ENCODE measurements at regions not wholly inside any gene's neighbourhood (a gene's known extent, or its start where the extent isn't known, plus 50 kb on each side); places are given as distances from the start of the nearest gene placed in this dataset.

GRCh38 chr3:55343486-55344357, 143.4 kb downstream of the WNT5A start:
- DNase-seq (ENCODE audit: low read depth), result no peak
- no peak overlapping the region for H3K4me3 ChIP-seq (ENCODE audit: low read depth, low read length)
- TF ChIP-seq CTCF (IDR thresholded peaks at IDR 0.05; ENCODE audit: low read depth, low read length, missing control alignments), result no peak

- no peak overlapping the region for H3K4me3 ChIP-seq (ENCODE audit: low read depth, low read length)
- no peak for TF ChIP-seq CTCF (IDR thresholded peaks at IDR 0.05; ENCODE audit: low read depth, low read length, missing control alignments)
- DNase-seq (ENCODE audit: low read depth), result no peak
These were observed 145.5 kb downstream of the WNT5A start for GRCh38 chr3:55341502-55342031.

DNA sequence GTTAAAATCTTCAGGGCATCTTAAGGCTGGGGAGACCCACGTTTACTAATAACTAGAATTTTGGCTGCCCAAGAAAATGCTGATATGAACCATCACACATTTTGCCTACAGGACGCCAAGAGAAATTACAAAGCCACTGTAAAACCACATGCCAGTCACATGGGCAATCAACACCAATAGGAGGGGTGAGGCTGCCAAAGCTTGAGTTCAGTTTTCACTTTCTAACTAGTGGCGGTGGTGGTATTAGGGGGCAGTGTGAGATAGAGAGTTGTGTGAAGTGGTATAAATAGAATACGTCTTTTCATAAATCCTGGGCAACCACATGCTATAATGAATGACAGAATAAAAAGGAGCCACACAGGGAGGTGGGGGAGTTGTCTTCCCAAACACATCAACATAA, 147.3 kb downstream of the WNT5A start:
- no peak for DNase-seq (ENCODE audit: low read depth)
- H3K4me3 ChIP-seq (ENCODE audit: low read depth, low read length), result no peak overlapping the region
- no peak for TF ChIP-seq CTCF (IDR thresholded peaks at IDR 0.05; ENCODE audit: low read depth, low read length, missing control alignments)

- H3K4me3 ChIP-seq (ENCODE audit: low read depth, low read length), result no peak overlapping the region
- TF ChIP-seq CTCF (IDR thresholded peaks at IDR 0.05; ENCODE audit: low read depth, low read length, missing control alignments), result no peak
- no peak for DNase-seq (ENCODE audit: low read depth)
These were observed 147.7 kb downstream of the WNT5A start for GRCh38 chr3:55339390-55339789.

GRCh38 chr3:55337641-55338180, 149.4 kb downstream of the WNT5A start:
- no peak overlapping the region for H3K4me3 ChIP-seq (ENCODE audit: low read depth, low read length)
- no peak for TF ChIP-seq CTCF (IDR thresholded peaks at IDR 0.05; ENCODE audit: low read depth, low read length, missing control alignments)
- DNase-seq (ENCODE audit: low read depth), result no peak

DNA sequence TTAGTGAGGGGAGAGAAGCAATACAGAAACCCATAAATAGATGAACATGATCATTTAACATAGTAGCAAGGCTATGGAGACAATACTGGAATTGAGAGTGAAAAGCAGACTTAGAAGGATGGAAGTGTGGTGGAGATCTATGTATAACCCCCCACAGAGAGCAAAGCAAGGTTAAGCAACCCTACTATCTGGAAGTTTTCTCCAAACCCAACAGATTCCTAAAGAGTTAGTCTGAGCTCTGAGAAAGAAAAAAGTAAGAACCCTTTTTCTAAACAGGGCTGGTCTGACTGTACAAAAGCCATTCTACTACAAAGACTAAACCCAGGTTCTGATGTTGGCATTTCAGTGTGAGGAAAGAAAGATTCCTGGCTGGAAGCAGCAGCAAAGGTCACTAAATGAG, 153.2 kb downstream of the WNT5A start:
- H3K4me3 ChIP-seq (ENCODE audit: low read depth, low read length), result no peak overlapping the region
- no peak for DNase-seq (ENCODE audit: low read depth)
- TF ChIP-seq CTCF (IDR thresholded peaks at IDR 0.05; ENCODE audit: low read depth, low read length, missing control alignments), result no peak

Data from GM12864 (cell line).